Muscle of leg (tissue), 3 donors: ENCODE measurements at regions not wholly inside any gene's neighbourhood (a gene's known extent, or its start where the extent isn't known, plus 50 kb on each side); places are given as distances from the start of the nearest gene placed in this dataset.

ENCODE experiments used
- DNase-seq: peaks from one replicate; pipeline ENCODE4 v3.0.0; 2013
- H3K27ac ChIP-seq: one replicate; pipeline ENCODE4 v1.5.1; 2013; ENCODE audit warnings: mild to moderate bottlenecking, low read length, control low read depth
- H3K27me3 ChIP-seq: one replicate; pipeline ENCODE4 v1.6.1; 2013; ENCODE audit warnings: low read length; ENCODE audit not compliant: control insufficient read depth, insufficient read depth
- H3K36me3 ChIP-seq: one replicate; pipeline ENCODE4 v1.6.1; 2013; ENCODE audit warnings: low read length; ENCODE audit not compliant: control insufficient read depth, insufficient read depth
- H3K4me1 ChIP-seq: one replicate; pipeline ENCODE4 v1.6.1; 2013; ENCODE audit warnings: low read length; ENCODE audit not compliant: control insufficient read depth, insufficient read depth
- H3K4me3 ChIP-seq: one replicate; pipeline ENCODE4 v1.5.1; 2013; ENCODE audit warnings: low read length, control low read depth
- H3K9me3 ChIP-seq: replicated peaks from 2 replicates; pipeline ENCODE4 v1.6.1; 2013; ENCODE audit warnings: low read depth, low read length; ENCODE audit not compliant: control insufficient read depth
- WGBS: methylation state at CpG from one replicate; pipeline ENCODE4 v1.1.5; 2013; ENCODE audit warnings: missing lambda C conversion rate; ENCODE audit not compliant: insufficient coverage; 5-methylcytosine and 5-hydroxymethylcytosine counted together

- Histone ChIP-seq H3K9me3 (peaks cover 5% of the 10 kb centered on the region), H3K27me3 (peaks cover 2% of the 10 kb centered on the region), H3K27ac (no peak overlapping the region), H3K4me3 (no peak overlapping the region), H3K36me3 (no peaks in the 10 kb centered on the region), H3K4me1 (no peaks in the 10 kb centered on the region)
- WGBS, result 100% methylated on average over 1 of the region's 1 CpG
- DNase-seq, result no peak
These were observed 66.6 kb downstream of the NEURL3 start for GRCh38 chr2:96438589-96438988.

GRCh38 chr2:96437512-96437911 is 67.6 kb downstream of the NEURL3 start:
- Histone ChIP-seq H3K27me3 (peaks cover 2% of the 10 kb centered on the region), H3K4me1 (no peaks in the 10 kb centered on the region), H3K36me3 (no peaks in the 10 kb centered on the region), H3K9me3 (peaks cover 5% of the 10 kb centered on the region), H3K27ac (no peak overlapping the region), H3K4me3 (no peak overlapping the region)
- no peak for DNase-seq
- WGBS, result no CpG with 5 or more reads among the region's 2 CpGs

- Histone ChIP-seq H3K4me1 (no peaks in the 10 kb centered on the region), H3K27ac (no peak overlapping the region), H3K36me3 (no peaks in the 10 kb centered on the region), H3K4me3 (no peak overlapping the region), H3K27me3 (peaks cover 2% of the 10 kb centered on the region), H3K9me3 (peaks cover 5% of the 10 kb centered on the region)
- WGBS, result no CpG with 5 or more reads among the region's 2 CpGs
- DNase-seq, result no peak
These were observed 68.2 kb downstream of the NEURL3 start for GRCh38 chr2:96436961-96437360.

GRCh38 chr2:96436416-96436815 is 68.7 kb downstream of the NEURL3 start:
- H3K36me3 ChIP-seq, result no peaks in the 10 kb centered on the region
- no peak overlapping the region for H3K4me3 ChIP-seq
- no peak for DNase-seq
- no CpG with 5 or more reads among the region's 2 CpGs for WGBS
- no peak overlapping the region for H3K27ac ChIP-seq
- H3K27me3 ChIP-seq, result peaks cover 2% of the 10 kb centered on the region
- H3K4me1 ChIP-seq, result no peaks in the 10 kb centered on the region
- peaks cover 5% of the 10 kb centered on the region for H3K9me3 ChIP-seq

GRCh38 chr2:96431319-96431718 is 73.8 kb downstream of the NEURL3 start:
- H3K4me3 ChIP-seq, result no peak overlapping the region
- no peaks in the 10 kb centered on the region for H3K27me3 ChIP-seq
- WGBS, result 83% methylated on average over 4 of the region's 6 CpGs
- no peaks in the 10 kb centered on the region for H3K36me3 ChIP-seq
- no peaks in the 10 kb centered on the region for H3K4me1 ChIP-seq
- H3K27ac ChIP-seq, result no peak overlapping the region
- peak; percentile 10 for DNase-seq
- peaks cover 3% of the 10 kb centered on the region for H3K9me3 ChIP-seq

GRCh38 chr2:96430394-96430988 is 74.7 kb downstream of the NEURL3 start:
- 97% methylated on average over 4 of the region's 4 CpGs for WGBS

GRCh38 chr2:96427917-96428316 is 77.2 kb downstream of the NEURL3 start:
- no peaks in the 10 kb centered on the region for H3K4me1 ChIP-seq
- no peaks in the 10 kb centered on the region for H3K27me3 ChIP-seq
- WGBS, result 100% methylated on average over 1 of the region's 1 CpG
- H3K36me3 ChIP-seq, result no peaks in the 10 kb centered on the region
- no peak for DNase-seq
- no peak overlapping the region for H3K27ac ChIP-seq
- H3K9me3 ChIP-seq, result peaks cover 3% of the 10 kb centered on the region
- H3K4me3 ChIP-seq, result no peak overlapping the region

More at GRCh38 chr2:96430394-96430988, 74.7 kb downstream of the NEURL3 start:
- Histone ChIP-seq H3K9me3 (peaks cover 3% of the 10 kb centered on the region), H3K4me3 (no peak overlapping the region), H3K4me1 (no peaks in the 10 kb centered on the region), H3K27me3 (no peaks in the 10 kb centered on the region), H3K36me3 (no peaks in the 10 kb centered on the region), H3K27ac (no peak overlapping the region)
- no peak for DNase-seq

- H3K4me1 ChIP-seq, result no peaks in the 10 kb centered on the region
- peaks cover under 1% of the 10 kb centered on the region for H3K27me3 ChIP-seq
- H3K9me3 ChIP-seq, result peaks cover 3% of the 10 kb centered on the region
- no peak overlapping the region for H3K4me3 ChIP-seq
- H3K36me3 ChIP-seq, result no peaks in the 10 kb centered on the region
- no peak for DNase-seq
- H3K27ac ChIP-seq, result no peak overlapping the region
- WGBS, result 81% methylated on average over 4 of the region's 4 CpGs
These were observed 78.0 kb downstream of the NEURL3 start for GRCh38 chr2:96427169-96427568.

GRCh38 chr2:96423828-96424227 is 81.3 kb downstream of the NEURL3 start:
- 30% methylated on average over 1 of the region's 2 CpGs for WGBS
- Histone ChIP-seq H3K4me3 (no peak overlapping the region), H3K4me1 (no peaks in the 10 kb centered on the region), H3K9me3 (no peaks in the 10 kb centered on the region), H3K27me3 (peaks cover 2% of the 10 kb centered on the region), H3K27ac (no peak overlapping the region), H3K36me3 (no peaks in the 10 kb centered on the region)
- DNase-seq, result peak; percentile 33
